GM12878 (cell line): ENCODE measurements at regions not wholly inside any gene's neighbourhood (a gene's known extent, or its start where the extent isn't known, plus 50 kb on each side); places are given as distances from the start of the nearest gene placed in this dataset.

Source experiments
- ATAC-seq: fragments of 200-7000 bp; cut with Tn5 transposase; 3 replicates; pipeline ENCODE4 v1.9.1; 2020; ENCODE audit warnings: mild to moderate bottlenecking, moderate library complexity
- BruUV-seq: library from RNA; stranded (reverse); fragments of 400-500 nt; replicated peaks from 2 replicates; lab custom pipeline; 2021; lab: Mats Ljungman, UMichigan
- CTCF ChIA-PET: fragments of 300-600 bp; sonication (Branson Sonifier 250); formaldehyde crosslinking; extraction: SDS; loops from one replicate; lab custom pipeline; 2021; ENCODE audit warnings: inconsistent platforms; lab: Yijun Ruan, JAX
- POLR2A ChIA-PET: fragments of 350-600 bp; formaldehyde crosslinking; extraction: SDS; loops from one replicate; lab custom pipeline; 2021; ENCODE audit warnings: inconsistent platforms; lab: Charles Lee
- RAD21 ChIA-PET: fragments of 300-600 bp; sonication (Branson Sonifier 250); formaldehyde crosslinking; loops from one replicate; lab custom pipeline; 2023; ENCODE audit warnings: antibody characterized with exemption; ENCODE audit not compliant: unreplicated experiment; lab: Charles Lee
- SMC1A ChIA-PET: fragments of 300-600 bp; sonication (Branson Sonifier 250); formaldehyde crosslinking; loops from one replicate; lab custom pipeline; 2023; ENCODE audit not compliant: unreplicated experiment, uncharacterized antibody; lab: Charles Lee
- DNase-seq: peaks from one replicate; pipeline ENCODE4 v3.0.0-alpha.2; 2011; ENCODE audit warnings: low read depth, low spot score
- FAIRE-seq: peaks from 3 replicates; lab custom pipeline; 2011; peaks lifted over from hg19 to GRCh38; lab: Jason Lieb, UNC
- H2AFZ ChIP-seq: 2 replicates; pipeline ENCODE4 v1.6.0; 2011; ENCODE audit warnings: low read depth, low read length, control low read depth; ENCODE audit not compliant: control insufficient read depth
- H3K27ac ChIP-seq: 2 replicates; pipeline ENCODE4 v1.5.1; 2011; ENCODE audit warnings: control low read depth; ENCODE audit not compliant: control insufficient read depth, insufficient read depth
- H3K27me3 ChIP-seq, 2 experiments: replicated peaks in 1 of 2; 2 replicates each; pipeline versions ENCODE4 v1.6.0 to v1.6.1; 2011; ENCODE audit warnings: low read length in 1 of 2; ENCODE audit not compliant: control insufficient read depth in 2 of 2, insufficient read depth in 2 of 2
- H3K36me3 ChIP-seq, 2 experiments: 2 replicates each; pipeline ENCODE4 v1.5.1; 2011; ENCODE audit warnings: low read length in 1 of 2; ENCODE audit not compliant: control insufficient read depth in 2 of 2, insufficient read depth in 2 of 2
- H3K4me1 ChIP-seq: 2 replicates; pipeline ENCODE4 v1.6.1; 2011; ENCODE audit warnings: mild to moderate bottlenecking, low read length, moderate library complexity, mixed read lengths; ENCODE audit not compliant: control insufficient read depth, insufficient read depth
- H3K4me2 ChIP-seq: 2 replicates; pipeline ENCODE4 v1.6.0; 2011; ENCODE audit warnings: control low read depth; ENCODE audit not compliant: control insufficient read depth, insufficient read depth
- H3K4me3 ChIP-seq: fragments of 200-600 bp; sonication (generic); 2 replicates; pipeline ENCODE4 v1.5.1; 2016
- H3K79me2 ChIP-seq: 2 replicates; pipeline ENCODE4 v1.6.0; 2011; ENCODE audit warnings: low read length; ENCODE audit not compliant: control insufficient read depth, insufficient read depth
- H3K9ac ChIP-seq: 2 replicates; pipeline ENCODE4 v1.8.0; 2011; ENCODE audit warnings: low read length, control low read depth, mixed read lengths; ENCODE audit not compliant: control insufficient read depth, insufficient read depth
- H3K9me3 ChIP-seq: replicated peaks from 3 replicates; pipeline ENCODE4 v1.5.1; 2011; ENCODE audit warnings: mild to moderate bottlenecking, low read length; ENCODE audit not compliant: control insufficient read depth, insufficient read depth
- H4K20me1 ChIP-seq: 2 replicates; pipeline ENCODE4 v1.6.0; 2011; ENCODE audit not compliant: control insufficient read depth, insufficient read depth
- BHLHE40 ChIP-seq, 2 experiments: fragments of 450-650 bp in 1 of 2; IDR thresholded peaks; 2 replicates each; pipeline ENCODE4 v1.6.1; 2011 to 2017; ENCODE audit warnings: low read depth in 2 of 2, borderline replicate concordance in 1 of 2, improper control_type of control experiment in 1 of 2, low read length in 1 of 2, mild to moderate bottlenecking in 1 of 2
- IRF4 ChIP-seq: IDR thresholded peaks from 2 replicates; pipeline ENCODE4 v1.6.1; 2011; ENCODE audit warnings: low read depth, low read length
- MEF2A ChIP-seq: IDR thresholded peaks from 2 replicates; pipeline ENCODE4 v1.6.1; 2011; ENCODE audit warnings: low read depth, mild to moderate bottlenecking, low read length, moderate library complexity; ENCODE audit not compliant: insufficient read depth
- POLR2AphosphoS2 ChIP-seq: IDR thresholded peaks from 2 replicates; pipeline ENCODE4 v1.6.1; 2011; ENCODE audit warnings: low read depth, mild to moderate bottlenecking, low read length, improper control_type of control experiment, moderate library complexity
- PRDM15 ChIP-seq: fragments of 450-650 bp; formaldehyde crosslinking; IDR thresholded peaks from 2 replicates; pipeline ENCODE4 v1.4.0; 2020; ENCODE audit warnings: mild to moderate bottlenecking, moderate library complexity
- TARDBP ChIP-seq: IDR thresholded peaks from 2 replicates; pipeline ENCODE4 v1.6.1; 2016; ENCODE audit warnings: borderline replicate concordance
- WGBS: methylation state at CpG from one replicate; pipeline ENCODE4 v1.1.6; 2016; ENCODE audit warnings: low lambda C conversion rate; ENCODE audit not compliant: insufficient replicate concordance, insufficient coverage; ENCODE audit errors: missing lambda C conversion rate; 5-methylcytosine and 5-hydroxymethylcytosine counted together
- in situ Hi-C: fragments of 300-500 bp; cut with MboI; formaldehyde crosslinking; loops from 9 replicates; pipeline ENCODE4 v1.14.3; 2018; ENCODE audit warnings: mixed read lengths
- intact Hi-C: fragments of 100-400 bp; cut with micrococcal nuclease; formaldehyde crosslinking; loops from one replicate; pipeline ENCODE4 v1.14.2; 2022; ENCODE audit not compliant: unreplicated experiment

GRCh38 chr1:69073176-69073575 is 494.5 kb upstream of the LRRC7 start:
- ChIA-PET SMC1A (no interaction called here), CTCF (interaction anchor here (1.0 kb wide), 1 partner anchor 664 kb away, joined by 3 read pairs; no protein-coding TSS in a partner anchor), POLR2A (no interaction called here), RAD21 (interaction anchor here (0.7 kb wide), 1 partner anchor 1308 kb away, joined by 3 read pairs; no protein-coding TSS in a partner anchor)
- Histone ChIP-seq H3K4me3 (no peak overlapping the region), H3K36me3 (no peaks in the 10 kb centered on the region), H3K9me3 (no peaks in the 10 kb centered on the region; the same call in 2 of the 3 replicates), H2AFZ (no peak overlapping the region), H3K4me1 (no peaks in the 10 kb centered on the region), H3K27me3 (no peaks in the 10 kb centered on the region), H4K20me1 (no peaks in the 10 kb centered on the region), H3K79me2 (no peaks in the 10 kb centered on the region), H3K4me2 (no peak overlapping the region), H3K9ac (no peak overlapping the region), H3K27ac (no peak overlapping the region)
- no peak for FAIRE-seq
- no peak for TF ChIP-seq PRDM15 (CRISPR knock-in tag)
- TF ChIP-seq BHLHE40 (IDR thresholded peaks at IDR 0.05; ENCODE audit: borderline replicate concordance in 1 of 2, low read depth in 2 of 2, low read length in 1 of 2): no peak
- TF ChIP-seq MEF2A: no peak
- TF ChIP-seq IRF4: no peak
- no peak for TF ChIP-seq POLR2AphosphoS2
- no peak for TF ChIP-seq TARDBP
- WGBS: 22% methylated on average over 2 of the region's 2 CpGs
- DNase-seq: no peak
- no TSS peak for BruUV-seq
- intact Hi-C loops (no loop called here), in situ Hi-C loops (no loop called here)
- no peak for ATAC-seq
